CD1c-positive myeloid dendritic cell (primary cell): ENCODE measurements at regions not wholly inside any gene's neighbourhood (a gene's known extent, or its start where the extent isn't known, plus 50 kb on each side); places are given as distances from the start of the nearest gene placed in this dataset.

Experiments used
- DNase-seq: peaks from one replicate; pipeline ENCODE4 v3.0.0-alpha.2; 2016; ENCODE audit errors: extremely low spot score

DNA sequence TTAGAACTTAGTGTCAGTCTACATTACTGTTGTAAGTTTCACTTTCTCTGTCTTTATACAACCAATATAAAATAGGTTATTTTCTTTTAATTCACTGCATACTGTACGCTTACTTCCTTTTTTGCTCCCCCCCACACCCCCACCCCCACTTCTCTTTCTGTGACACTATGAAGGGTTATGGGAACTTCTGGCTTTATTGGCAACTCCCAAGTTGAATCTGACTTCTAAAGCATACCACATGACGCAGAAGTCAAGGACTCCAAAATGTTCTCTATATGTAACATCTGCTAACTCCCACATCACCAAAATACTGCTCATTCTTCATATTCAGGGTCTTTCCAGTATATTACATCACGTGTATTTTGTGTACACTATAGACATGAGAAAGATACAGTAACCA lies 81.2 kb upstream of the ATXN7L3B start:
- DNase-seq = no peak

DNA sequence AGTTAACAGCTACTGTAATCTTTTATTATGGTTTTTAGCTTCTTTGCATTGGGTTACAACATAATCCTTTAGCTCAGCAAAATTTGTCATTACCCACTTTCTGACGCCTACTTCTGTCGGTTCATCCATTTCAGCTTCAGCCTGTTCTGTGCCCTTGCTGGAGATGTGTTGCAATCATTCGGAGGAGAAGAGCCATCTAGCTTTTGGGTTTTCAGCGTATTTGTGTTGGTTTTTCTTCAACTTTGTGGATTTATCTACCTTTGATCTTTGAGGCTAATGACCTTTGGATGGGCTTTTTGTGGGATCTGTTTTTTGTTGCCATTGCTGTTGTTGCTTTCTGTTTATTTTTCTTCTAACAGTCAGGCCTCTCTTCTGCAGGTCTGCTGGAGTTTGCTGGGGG lies 69.2 kb upstream of the ATXN7L3B start:
- no peak for DNase-seq

DNA sequence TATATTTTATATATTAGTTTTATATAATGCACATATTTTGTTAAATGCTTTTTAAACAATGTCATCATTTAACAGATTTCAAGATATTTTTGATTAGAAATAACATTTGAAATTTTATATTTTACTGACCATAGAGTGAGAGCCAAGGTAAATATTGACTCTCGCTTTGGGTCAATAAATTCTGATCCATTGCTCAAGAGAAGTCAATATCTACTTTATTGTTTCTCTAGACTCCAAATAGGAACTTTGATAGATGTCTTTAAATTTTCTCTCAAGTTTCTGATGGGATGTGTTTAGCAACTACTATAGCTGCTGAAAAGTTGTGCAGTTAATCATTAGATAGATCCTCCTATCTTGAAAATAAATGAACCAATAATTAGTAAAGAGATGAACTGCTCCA lies 61.4 kb upstream of the ATXN7L3B start:
- DNase-seq = no peak

DNA sequence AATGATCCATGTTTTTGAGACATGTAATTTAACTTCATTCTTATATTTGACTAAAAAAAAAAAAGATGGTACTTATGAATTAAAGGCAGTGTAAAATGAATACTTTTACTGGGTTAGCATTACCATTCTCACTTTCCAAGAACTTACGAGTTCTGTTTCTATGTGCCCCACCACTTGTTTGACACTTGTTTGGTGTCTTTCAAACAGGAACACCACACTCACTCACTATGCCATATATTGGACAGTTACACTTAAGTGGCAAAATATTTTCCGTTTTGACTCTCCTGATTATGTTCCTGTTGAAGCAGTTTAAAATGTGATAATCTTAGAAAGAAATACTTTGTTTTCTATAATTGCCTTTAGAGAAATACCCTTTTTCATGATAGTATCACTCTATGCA lies 56.6 kb upstream of the ATXN7L3B start:
- no peak for DNase-seq

DNA sequence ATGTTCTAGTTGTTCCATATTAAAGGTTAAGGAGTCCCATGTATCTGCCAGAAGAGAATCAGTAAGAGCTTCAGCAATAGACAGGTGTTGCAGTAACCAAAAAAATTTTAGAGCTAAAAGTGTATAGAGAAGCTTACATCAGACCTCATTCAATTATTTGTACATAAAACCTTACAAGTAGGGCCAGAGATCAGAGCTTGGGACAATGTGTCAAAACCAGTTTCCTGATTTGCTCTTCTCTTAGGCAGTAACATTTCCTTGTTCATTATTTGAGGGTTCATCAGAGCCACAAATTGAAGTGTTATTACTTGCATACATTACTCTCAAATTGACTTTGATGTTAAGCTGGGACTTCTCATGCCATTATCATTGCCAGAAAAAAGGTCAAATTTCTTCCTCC lies 55.5 kb upstream of the ATXN7L3B start:
- DNase-seq = no peak

DNA sequence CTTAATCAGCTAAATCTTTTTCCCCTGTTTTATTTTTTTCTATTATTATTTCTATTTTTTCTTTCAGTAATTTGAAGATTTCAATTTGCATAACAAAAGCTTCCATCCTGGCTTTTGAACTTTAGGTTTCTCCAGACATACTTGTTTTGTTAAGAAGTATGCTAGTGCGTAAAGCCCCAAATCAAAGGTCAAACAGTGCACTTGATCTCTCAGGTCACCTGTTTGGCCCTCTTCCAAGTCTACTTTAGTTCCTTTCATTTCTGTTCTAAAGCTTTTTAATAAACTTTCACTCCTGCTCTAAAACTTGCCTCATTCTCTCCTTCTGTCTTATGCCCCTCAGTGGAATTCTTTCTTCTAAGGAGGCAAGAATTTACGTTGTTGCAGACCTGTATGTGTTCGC lies 54.6 kb upstream of the ATXN7L3B start:
- DNase-seq = no peak
